HFFc6 (cell line): ENCODE measurements at regions not wholly inside any gene's neighbourhood (a gene's known extent, or its start where the extent isn't known, plus 50 kb on each side); places are given as distances from the start of the nearest gene placed in this dataset.

Experiments used
- DNase-seq: peaks from one replicate; pipeline ENCODE4 v3.0.0-alpha.2; 2018
- H3K27ac Mint-ChIP-seq: 2 replicates; pipeline ENCODE4 v1.8.0; 2020; ENCODE audit warnings: mild to moderate bottlenecking, mixed read lengths
- H3K27me3 Mint-ChIP-seq: 2 replicates; pipeline ENCODE4 v1.8.0; 2021; ENCODE audit warnings: mild to moderate bottlenecking, moderate library complexity, mixed read lengths; ENCODE audit not compliant: insufficient read depth
- H3K36me3 Mint-ChIP-seq: 2 replicates; pipeline ENCODE4 v1.8.0; 2021; ENCODE audit warnings: low read depth, mixed read lengths
- H3K4me1 Mint-ChIP-seq: 2 replicates; pipeline ENCODE4 v1.8.0; 2020; ENCODE audit warnings: low read depth, mixed read lengths
- H3K4me3 Mint-ChIP-seq: 2 replicates; pipeline ENCODE4 v1.8.0; 2020; ENCODE audit warnings: mild to moderate bottlenecking, moderate library complexity, mixed read lengths
- H3K9me3 Mint-ChIP-seq: 2 replicates; pipeline ENCODE4 v1.8.0; 2020; ENCODE audit warnings: mild to moderate bottlenecking, mixed read lengths
- TF ChIP-seq, protein P1 (sequence below): fragments of 200-600 bp; sonication (generic); IDR thresholded peaks from 2 replicates; pipeline ENCODE4 v1.5.0; 2021; ENCODE audit warnings: antibody characterized with exemption, mild to moderate bottlenecking

GRCh38 chr14:85234156-85235025 is 295.6 kb upstream of the FLRT2 start:
- H3K9me3 Mint-ChIP-seq, result no peaks in the 10 kb centered on the region
- DNase-seq, result peak; percentile 66
- peaks cover 42% of the 10 kb centered on the region for H3K4me1 Mint-ChIP-seq
- H3K27ac Mint-ChIP-seq, result peak overlapping the region; percentile 73
- H3K36me3 Mint-ChIP-seq, result 0 out of 2 replicates have a peak, but pooled peaks cover 4% of the 10 kb centered on the region
- TF ChIP-seq, protein P1, sequence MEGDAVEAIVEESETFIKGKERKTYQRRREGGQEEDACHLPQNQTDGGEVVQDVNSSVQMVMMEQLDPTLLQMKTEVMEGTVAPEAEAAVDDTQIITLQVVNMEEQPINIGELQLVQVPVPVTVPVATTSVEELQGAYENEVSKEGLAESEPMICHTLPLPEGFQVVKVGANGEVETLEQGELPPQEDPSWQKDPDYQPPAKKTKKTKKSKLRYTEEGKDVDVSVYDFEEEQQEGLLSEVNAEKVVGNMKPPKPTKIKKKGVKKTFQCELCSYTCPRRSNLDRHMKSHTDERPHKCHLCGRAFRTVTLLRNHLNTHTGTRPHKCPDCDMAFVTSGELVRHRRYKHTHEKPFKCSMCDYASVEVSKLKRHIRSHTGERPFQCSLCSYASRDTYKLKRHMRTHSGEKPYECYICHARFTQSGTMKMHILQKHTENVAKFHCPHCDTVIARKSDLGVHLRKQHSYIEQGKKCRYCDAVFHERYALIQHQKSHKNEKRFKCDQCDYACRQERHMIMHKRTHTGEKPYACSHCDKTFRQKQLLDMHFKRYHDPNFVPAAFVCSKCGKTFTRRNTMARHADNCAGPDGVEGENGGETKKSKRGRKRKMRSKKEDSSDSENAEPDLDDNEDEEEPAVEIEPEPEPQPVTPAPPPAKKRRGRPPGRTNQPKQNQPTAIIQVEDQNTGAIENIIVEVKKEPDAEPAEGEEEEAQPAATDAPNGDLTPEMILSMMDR, result no peak
- no peaks in the 10 kb centered on the region for H3K27me3 Mint-ChIP-seq
- peak overlapping the region; percentile 75 for H3K4me3 Mint-ChIP-seq

GRCh38 chr14:85235868-85236267 is 294.1 kb upstream of the FLRT2 start:
- Mint-ChIP-seq H3K27me3 (no peaks in the 10 kb centered on the region), H3K9me3 (no peaks in the 10 kb centered on the region), H3K4me3 (no peak overlapping the region), H3K36me3 (0 out of 2 replicates have a peak, but pooled peaks cover 4% of the 10 kb centered on the region), H3K4me1 (peaks cover 45% of the 10 kb centered on the region), H3K27ac (no peak overlapping the region; the same call in 1 of the 2 replicates)
- DNase-seq, result no peak
- TF ChIP-seq, protein P1, result no peak

GRCh38 chr14:85236296-85236695 is 293.6 kb upstream of the FLRT2 start:
- Mint-ChIP-seq H3K27ac (no peak overlapping the region), H3K4me3 (no peak overlapping the region), H3K4me1 (peaks cover 45% of the 10 kb centered on the region), H3K36me3 (0 out of 2 replicates have a peak, but pooled peaks cover 3% of the 10 kb centered on the region), H3K27me3 (no peaks in the 10 kb centered on the region), H3K9me3 (no peaks in the 10 kb centered on the region)
- TF ChIP-seq, protein P1, result no peak
- no peak for DNase-seq

DNA sequence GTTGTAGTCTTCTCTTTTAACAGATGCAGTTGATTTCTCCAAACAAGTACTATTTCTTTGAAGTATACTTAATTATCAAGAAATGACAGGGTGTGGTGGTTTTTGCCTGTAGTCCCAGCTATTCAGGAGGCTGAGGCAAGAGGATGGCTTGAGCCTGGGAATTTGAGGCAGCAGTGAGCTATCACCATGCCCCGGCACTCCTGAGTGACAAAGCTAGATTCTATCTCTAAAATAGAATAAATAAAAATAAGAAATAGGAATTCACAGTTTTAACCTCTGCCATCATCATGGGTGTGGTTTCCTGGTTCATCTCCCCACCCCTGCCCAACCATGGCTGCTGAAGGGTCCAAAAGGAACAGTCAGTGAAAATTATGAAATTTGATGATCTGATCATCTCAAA is 290.2 kb upstream of the FLRT2 start:
- Mint-ChIP-seq H3K4me1 (peaks cover 34% of the 10 kb centered on the region), H3K36me3 (no peaks in the 10 kb centered on the region), H3K27me3 (no peaks in the 10 kb centered on the region), H3K9me3 (no peaks in the 10 kb centered on the region), H3K27ac (no peak overlapping the region), H3K4me3 (no peak overlapping the region)
- TF ChIP-seq, protein P1, result no peak
- DNase-seq, result no peak

GRCh38 chr14:85241022-85241855 is 288.7 kb upstream of the FLRT2 start:
- TF ChIP-seq, protein P1, result no peak
- H3K27ac Mint-ChIP-seq, result no peak overlapping the region
- no peak for DNase-seq
- no peak overlapping the region for H3K4me3 Mint-ChIP-seq
- peaks cover 26% of the 10 kb centered on the region for H3K4me1 Mint-ChIP-seq
- no peaks in the 10 kb centered on the region for H3K27me3 Mint-ChIP-seq
- H3K36me3 Mint-ChIP-seq, result no peaks in the 10 kb centered on the region
- no peaks in the 10 kb centered on the region for H3K9me3 Mint-ChIP-seq
